GM19238 (cell line): ENCODE measurements at regions not wholly inside any gene's neighbourhood (a gene's known extent, or its start where the extent isn't known, plus 50 kb on each side); places are given as distances from the start of the nearest gene placed in this dataset.

ENCODE experiments used
- DNase-seq: peaks from one replicate; pipeline ENCODE4 v3.0.0; 2011; ENCODE audit warnings: low spot score; ENCODE audit not compliant: insufficient read length

DNA sequence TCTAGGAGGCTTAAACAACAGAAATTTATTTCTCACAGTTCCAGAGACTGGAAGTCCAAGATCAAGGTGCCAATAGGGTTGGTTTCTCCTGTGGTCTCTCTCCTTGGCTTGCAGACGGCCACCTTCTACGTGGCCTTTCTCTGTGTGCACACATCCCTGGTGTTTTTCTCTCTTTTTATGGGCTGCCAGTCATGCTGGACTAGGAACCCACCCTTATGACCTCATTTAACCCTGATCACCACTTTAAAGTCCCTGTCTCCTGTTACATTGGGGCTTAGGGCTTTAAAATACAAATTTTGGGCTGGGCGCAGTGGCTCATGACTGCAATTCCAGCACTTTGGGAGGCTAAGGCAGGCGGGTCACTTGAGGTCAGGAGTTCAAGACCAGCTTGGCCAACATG, 157.1 kb downstream of the TLE1 start:
- no peak for DNase-seq

DNA sequence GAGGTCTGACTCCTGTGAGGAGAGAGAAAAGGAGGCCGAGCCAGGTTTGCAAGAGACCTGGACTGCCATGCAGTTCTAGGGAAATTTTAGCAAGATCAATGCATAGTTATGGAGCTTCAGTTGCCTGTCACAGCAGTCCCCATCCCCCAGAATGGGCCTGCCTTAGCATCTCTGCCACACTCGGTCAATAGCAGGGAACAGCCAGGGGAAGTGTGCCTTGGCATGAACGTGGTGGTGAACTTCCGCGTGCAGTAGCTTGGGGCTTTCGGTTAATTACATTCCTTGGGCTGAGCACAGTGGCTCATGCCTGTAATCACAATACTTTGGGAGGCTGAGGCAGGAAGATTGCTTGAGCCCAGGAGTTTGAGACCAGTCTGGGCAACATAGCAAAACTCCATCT, 157.8 kb downstream of the TLE1 start:
- no peak for DNase-seq

DNA sequence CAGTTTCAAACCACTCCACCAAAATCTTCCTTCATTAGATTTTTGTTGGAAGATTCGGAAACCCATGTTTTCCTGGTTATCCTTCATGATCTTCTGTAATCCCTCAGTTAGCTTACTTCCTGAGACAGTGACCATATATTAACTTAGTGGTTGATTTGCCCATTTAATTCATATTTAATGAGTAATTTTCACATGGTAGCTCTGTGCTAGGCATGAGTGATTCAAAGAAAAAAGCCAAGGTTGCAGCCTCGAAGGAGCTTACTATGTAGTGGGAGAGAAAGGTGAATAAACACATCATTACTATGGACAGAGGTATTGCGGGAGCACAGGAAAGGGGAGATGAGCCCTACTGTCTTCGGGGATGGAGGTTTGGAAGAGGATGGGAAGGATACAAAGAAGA, 158.5 kb downstream of the TLE1 start:
- DNase-seq, result no peak

DNA sequence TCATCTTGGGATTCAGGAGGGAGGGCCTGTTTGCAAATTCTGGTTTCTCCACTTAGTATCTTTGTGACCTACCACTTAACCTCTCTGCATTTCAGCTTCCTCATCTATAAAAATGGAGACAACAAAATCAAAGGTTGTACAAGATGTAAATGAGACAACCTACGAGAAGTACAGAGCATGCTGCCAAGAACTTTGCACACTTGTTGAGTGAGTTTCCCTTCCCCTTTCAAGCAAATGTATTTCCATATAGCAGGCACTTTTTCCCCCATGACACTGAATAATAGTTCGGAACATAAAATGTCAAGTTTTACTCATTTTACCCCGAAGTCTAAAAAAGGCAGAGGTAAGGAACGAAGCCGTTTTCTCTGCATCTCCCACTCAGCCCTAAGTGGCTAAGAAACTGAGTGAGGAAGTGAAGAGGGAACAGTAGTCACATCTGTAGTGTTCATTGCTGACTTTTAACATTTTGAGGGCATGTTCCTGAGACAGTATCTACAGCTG, 159.0 kb downstream of the TLE1 start:
- no peak for DNase-seq

DNA sequence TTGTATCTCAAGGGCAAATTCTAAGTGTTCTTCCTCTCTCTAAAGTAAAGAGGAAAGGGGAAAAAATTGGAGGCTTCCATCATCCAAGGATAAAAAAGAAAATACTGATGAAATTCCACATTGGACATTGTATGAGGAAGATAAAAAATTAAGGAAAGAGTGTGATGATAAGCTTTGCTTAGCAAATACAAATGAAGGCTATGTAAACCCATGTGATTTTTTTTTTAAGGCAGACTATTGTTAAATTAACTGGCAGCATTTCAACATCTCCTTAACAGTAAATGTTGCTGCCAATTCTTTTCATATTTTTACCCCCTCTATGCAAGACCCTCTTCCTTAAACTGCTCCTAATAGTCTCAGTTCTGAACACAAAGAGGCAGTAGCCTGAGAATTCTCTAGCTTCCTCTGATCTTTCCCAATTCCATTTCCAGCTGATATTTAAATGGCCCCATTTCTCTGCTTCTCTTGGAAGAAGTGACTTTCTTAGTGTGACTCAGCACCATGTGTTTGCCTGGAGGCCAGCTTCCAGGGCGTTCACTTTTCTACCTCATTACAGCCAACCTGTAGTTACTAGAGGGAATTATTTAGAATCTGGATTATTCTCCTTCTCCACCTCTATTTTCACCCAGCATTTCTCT, 159.7 kb downstream of the TLE1 start:
- DNase-seq, result no peak

DNA sequence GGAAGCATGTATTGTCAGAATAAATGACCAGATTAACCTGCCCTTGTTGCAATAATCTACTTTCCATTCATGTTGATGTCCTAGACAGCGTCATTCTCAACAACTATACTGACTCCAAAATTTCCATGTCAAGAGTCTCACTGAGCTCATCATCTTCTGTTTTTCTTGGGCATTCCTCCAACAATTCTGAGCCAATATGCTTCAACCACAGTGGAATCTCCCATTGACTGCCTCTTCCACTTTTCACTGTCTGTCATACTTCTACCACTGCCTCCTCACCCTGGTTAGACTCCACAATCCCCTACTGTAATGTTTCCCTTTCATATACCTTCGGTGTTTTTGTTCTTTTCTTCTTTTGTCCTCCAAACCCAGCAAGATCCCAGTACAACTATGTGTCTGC, 162.8 kb downstream of the TLE1 start:
- DNase-seq, result no peak

DNA sequence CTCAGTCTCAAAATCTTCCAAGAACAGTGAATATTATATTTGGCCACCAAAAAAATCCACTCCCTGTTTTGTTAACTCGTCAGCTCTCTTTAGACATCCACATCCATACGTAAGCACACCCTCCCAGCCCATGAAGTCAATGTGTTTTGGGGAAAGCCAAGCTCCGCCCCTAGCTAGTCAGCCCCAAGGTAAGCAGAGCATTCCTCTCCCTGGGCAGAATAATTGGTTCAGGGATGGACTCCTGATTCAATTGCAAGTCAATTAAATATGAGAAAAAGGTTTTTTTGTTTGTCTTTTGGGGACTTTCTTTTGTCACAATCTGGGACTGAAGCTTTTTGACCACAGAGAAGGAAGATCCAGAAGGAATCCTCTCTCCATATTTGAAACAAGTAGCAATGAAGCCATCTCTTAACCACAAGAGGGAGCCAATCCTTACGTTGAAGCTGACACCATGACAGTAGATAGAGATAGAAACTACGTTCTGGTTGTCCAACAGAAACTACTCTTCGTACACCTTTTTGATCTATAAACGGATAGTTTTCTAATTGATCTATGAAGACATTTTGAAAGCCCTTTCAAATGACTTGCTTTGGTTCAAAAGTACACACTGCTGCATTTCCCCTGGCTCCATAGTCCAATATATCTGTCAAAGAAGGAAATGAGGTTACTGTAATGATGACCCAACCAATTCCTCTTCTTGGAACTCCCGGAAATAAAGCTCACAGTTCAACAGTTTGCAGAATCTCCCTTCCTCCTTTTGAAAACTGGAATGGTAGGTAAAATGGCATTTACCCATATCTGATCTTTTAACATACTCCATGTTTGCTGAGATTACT, 166.4 kb downstream of the TLE1 start:
- DNase-seq, result no peak

DNA sequence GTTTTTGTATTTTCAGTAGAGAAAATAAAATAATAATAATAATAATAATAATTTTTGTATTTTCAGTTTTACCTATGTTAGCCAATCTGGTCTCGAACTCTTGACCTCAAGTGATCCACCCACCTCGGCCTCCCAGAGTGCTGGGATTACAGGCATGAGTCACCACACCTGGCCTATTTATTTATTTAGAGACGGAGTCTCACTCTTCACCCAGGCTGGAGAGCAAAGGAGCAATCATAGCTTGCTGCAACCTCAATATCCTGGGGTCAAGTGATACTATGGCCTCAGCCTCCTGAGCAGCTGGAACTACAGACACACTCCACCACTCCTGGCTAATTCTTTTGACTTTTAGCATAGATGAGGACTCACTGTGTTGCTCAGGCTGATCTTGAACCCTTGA, 167.5 kb downstream of the TLE1 start:
- DNase-seq, result no peak

DNA sequence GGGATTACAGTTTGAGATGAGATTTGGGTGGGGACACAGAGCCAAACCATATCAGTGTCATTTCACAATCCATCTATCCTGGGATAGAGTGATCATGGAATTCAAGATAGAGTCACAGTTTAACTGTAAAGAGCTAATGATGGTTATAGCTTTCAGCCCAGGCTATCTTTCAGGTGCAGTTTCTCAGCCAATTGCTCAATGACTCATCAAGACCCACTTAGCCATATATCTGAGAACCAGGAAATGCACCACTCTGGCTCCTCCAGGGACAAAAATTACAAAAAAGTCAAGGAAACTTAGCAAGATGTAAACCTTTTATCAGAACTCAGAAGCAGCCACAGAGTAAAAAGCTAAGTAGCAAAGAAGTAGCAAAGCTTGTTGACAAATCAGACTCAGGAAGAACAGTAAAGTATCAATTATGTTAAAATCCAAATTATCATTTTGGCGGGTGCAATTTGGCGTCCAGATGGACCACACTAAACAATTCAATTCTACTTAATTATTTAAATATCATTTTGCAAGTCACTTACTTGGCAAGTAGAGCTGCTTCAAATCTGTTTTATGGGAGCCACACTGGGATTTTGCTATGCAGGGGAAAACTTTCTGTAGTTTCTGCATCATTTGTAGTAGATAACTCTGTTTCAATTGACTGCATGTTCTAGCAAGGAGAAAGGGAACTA, 169.4 kb downstream of the TLE1 start:
- no peak for DNase-seq

DNA sequence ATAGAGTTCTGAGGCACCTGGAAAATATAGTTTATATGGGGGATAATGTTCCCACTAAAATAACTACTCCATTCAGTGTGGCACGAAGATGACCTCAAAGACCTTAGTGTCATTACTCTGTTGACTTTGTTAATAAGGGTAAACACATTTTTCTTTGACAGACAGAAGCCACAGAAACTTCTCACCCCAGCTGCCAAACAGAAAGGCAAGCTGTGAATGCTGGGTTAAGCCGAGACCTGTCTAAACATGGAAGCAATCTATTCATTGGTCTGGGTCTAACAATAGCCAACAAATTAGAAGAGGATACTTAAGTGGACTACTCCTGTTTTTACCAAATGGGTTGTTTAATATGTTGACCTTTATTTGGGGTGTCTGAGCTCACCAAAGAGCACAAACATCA, 171.4 kb downstream of the TLE1 start:
- no peak for DNase-seq

DNA sequence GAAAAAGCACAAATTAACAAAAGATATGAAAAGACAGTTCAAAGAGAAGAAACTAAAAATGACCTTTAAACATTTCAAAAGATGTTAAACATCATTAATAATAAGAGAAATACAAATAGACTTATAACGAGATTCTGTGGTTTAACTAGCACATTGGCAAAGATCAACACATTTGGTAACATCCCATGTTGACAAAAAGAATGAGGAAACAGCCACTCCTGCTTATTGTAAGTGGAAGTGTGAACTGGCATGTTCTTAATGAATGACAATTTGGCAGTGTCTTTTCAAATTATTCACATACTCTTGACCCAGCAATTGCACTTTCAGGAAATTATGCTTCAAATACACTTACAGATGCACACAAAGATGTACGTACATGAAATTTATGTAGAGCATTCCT, 176.3 kb downstream of the TLE1 start:
- no peak for DNase-seq

DNA sequence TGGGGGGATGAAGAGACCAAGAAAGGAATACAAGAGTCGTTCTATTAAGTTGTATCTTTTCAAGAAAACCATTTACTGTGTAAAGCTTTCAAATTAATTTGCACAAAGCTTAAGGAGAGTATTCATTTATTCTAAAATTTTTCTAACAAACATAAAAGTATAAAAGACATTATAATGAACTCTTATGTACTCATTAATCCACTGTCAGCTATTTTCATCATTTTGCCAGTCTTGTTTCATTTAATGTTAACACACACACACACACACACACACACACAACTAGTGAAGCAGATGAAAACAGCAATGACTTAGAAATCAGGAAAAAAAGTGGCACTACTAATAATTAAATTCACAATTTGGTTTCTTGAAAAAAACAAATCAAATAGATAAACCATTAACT, 176.7 kb downstream of the TLE1 start:
- DNase-seq, result no peak

DNA sequence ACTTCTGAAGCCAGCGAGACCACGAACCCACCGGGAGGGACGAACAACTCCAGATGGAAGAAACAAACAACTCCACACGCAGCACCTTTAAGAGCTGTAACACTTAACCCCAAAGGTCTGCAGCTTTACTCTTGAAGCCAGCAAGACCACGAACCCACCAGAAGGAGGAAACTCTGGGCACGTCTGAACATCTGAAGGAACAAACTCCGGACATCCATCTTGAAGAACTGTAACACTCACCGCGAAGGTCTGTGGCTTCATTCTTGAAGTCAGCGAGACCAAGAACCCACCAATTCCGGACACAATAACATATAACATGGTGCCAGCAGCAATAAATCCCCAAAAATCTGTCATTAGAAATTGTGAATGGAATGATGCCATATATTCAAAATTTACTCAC, 180.9 kb downstream of the TLE1 start:
- DNase-seq, result no peak

DNA sequence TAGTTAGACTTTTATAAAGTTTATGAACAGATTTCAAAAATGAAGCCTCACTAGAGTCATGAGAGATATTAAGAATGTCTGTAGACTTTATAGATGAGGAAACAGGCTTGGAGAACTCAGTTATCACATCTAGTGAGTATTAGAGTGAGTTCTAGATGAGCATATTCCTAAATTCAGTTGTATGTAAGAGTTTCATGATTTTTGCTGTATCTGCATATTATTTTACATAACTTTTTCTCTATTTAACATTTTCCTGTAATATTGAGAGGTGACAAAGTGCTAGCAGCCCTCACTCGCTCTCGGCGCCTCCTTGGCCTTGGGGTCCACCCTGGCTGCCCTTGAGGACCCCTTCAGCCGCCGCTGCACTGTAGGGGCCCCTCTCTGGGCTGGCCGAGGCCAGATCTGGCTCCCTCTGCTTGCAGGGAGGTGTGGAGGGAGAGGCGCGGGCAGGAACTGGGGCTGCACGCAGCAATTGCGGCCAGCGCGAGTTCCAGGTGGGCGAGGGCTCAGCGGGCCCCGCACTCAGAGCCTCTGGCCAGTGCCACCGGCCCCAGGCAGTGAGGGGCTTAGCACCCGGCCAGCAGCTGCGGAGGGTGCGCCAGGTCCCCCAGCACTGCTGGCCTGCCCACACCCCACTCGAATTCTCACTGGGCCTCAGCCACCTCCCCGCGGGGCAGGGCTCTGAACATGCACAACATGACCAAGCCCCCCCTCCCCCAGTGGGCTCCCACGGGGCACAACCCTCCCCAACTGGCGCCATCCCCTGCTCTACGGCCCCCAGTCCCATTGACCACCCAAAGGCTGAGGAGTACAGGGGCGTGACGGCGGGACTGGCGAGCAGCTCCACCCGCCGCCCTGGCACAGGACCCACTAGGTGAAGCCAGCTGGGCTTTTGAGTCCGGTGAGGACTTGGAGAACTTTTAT, 182.1 kb downstream of the TLE1 start:
- no peak for DNase-seq

DNA sequence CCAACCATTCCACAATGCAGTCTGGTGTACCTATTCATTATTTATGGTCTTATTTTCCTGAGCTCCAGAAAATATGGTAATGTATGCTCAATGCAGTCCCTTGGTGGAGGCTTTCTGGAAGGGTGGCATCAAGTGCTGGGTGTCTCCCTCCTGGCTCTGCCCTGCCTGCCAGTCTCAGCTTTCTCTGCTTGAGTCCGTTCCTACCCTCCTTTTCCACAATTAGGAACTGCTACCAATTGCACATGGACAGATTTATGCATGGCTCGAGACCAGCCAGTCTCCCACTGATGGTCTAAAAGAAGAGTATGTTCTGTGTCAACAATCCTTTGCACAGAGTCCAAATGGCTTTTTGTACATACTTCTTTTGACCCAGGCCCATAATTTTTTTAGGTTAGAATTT, 189.8 kb downstream of the TLE1 start:
- no peak for DNase-seq

DNA sequence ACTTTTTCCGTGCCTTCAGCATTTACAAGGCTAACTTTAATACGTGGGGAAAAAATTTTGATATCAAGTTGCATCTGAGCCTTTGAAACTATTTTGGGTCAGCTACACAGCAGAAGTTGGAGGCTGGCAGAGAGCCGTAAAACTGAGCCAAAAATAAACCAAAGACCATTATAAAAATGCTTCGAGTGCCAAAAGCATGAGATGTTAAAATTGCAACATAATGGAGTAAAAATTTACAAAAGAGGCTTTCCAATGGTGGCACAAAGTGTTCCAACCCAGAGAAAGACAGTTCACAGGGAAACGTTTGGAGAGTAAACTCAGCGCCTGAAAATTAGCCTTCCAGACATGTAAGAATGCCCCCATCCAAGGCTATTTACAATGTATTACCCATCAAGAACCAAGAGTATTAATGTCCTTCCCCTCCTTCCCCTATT, 190.3 kb downstream of the TLE1 start:
- DNase-seq, result no peak

DNA sequence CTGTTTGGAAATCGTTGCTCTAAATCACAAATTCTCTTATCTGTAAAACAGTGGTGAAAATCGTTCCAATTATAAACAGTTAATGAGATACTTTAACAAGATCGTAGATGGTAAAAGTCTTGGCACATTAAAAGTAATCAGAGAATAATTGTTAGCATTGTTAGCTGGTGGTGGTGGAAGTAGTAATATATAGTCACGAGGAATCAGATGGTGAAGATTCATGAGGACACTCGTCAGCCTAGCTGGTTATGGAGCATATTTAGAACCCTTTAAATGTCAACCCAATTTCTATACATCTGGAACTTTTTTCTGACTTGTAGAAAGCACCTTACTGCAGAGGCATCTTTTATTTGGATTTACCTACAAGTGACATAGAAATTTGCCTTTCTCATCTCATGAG, 190.8 kb downstream of the TLE1 start:
- no peak for DNase-seq

DNA sequence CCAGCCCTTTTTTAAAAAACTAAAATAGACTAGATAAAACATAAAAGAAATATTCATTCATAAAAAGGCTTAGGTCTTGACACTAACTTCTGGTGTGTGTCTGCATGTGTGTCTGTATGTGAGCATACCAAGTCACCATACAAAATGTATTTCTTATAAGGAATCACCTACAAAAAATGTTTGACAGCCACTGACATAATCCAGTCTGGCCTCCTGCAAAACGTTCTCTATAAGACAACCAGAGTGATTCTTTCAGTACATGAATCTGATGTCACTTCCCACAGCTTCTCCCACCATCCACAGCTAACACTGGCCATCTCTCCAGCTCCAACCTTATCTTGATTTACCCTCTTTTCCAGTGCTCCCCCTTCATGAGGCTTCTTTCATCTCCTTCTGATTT, 192.3 kb downstream of the TLE1 start:
- DNase-seq, result no peak

DNA sequence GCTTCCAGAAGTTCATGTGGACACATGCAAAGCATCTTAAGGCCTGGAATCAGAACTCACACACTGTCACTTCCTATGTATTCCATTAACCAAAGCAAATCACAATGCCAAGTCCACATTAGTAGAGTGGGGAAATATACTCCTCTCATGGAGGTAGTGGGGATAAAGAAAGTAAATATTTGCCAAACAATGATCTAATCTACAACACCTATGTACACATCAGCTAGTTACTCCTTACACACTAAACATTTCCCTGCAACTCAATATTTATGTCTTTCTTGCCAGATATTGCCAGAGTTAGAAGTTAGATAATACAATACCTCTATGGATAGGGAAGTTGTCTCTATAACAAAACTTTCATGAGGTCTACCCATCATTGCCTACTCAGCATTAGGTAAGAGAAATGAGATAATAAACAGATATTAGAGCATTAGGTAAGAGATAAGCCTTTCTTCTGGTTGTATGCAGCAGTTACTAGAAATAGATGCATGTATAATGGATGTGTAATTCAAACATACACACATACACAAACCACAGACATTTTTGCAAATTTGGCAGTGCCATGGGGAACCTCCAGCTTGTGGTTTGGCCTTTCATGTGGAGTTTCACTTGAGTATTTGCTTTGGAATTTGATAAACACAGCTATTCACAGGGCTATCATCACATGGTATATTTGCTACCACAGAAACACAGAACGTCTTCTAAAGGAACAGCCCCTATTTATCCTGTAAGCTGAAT, 196.5 kb downstream of the TLE1 start:
- no peak for DNase-seq

DNA sequence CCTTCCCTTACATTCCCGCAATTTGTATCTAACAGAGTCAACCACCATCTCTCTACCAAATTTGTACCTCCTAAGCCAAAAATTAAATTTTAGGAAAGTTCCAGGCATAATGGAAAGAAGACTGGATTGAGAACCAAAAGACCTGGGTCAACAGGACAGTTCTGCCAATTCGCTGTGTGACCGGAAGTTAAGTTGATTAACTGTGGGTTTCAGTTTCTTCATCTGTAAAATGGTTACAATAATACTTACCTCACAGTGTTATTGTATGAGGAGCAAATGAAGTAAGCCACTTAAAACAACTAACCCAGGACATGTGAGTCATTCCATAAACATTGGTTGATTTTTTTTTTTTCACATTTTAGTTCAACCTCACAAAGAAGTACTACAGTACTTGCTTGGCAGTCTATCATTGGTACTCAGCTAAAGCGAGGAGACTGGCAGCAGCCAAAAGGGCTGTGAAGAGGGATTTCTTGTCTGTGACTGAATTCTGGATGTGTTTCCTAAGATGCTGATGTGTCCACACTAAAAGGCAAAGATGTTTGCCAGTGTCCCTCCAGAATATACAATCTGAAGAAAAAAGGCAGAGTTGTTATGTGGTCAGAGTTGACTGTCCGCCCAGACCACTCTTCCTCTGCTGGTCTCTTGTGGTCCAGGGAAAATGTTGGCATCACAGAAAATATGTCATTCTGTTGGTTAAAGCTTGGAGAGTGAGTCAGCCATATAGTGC, 198.6 kb downstream of the TLE1 start:
- DNase-seq, result no peak
